Erythroblast (primary cell): ENCODE measurements at regions not wholly inside any gene's neighbourhood (a gene's known extent, or its start where the extent isn't known, plus 50 kb on each side); places are given as distances from the start of the nearest gene placed in this dataset.

Source experiments
- GATA1 ChIP-seq: IDR thresholded peaks from 2 replicates; pipeline ENCODE4 v1.6.1; 2011; ENCODE audit warnings: low read depth, mild to moderate bottlenecking, control low read depth, low read length, moderate library complexity
- POLR2A ChIP-seq: IDR thresholded peaks from 2 replicates; pipeline ENCODE4 v1.6.1; 2011; ENCODE audit warnings: mild to moderate bottlenecking, low read length

DNA sequence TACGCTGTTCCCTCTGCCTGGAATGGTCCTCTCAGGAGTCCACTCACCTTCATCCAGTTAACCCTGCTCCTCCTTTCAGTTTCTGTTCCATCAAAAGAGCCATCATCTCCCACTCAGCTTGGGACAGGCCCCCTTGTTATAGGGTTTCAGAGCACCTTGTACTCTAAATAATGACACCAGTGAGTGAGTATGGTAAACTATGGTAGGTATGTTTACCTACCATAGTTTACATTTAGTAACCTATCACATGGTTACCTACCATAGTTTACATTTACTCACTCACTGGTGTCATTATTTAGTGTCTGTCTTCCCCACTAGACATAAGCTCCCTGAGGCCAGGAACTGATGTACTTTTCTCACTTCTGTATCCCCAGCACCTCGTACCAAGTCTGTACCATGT lies 130.2 kb upstream of the SESN3 start:
- TF ChIP-seq POLR2A (no peak), GATA1 (no peak)
